ENCODE measurements at regions not wholly inside any gene's neighbourhood (a gene's known extent, or its start where the extent isn't known, plus 50 kb on each side); places are given as distances from the start of the nearest gene placed in this dataset.

DNA sequence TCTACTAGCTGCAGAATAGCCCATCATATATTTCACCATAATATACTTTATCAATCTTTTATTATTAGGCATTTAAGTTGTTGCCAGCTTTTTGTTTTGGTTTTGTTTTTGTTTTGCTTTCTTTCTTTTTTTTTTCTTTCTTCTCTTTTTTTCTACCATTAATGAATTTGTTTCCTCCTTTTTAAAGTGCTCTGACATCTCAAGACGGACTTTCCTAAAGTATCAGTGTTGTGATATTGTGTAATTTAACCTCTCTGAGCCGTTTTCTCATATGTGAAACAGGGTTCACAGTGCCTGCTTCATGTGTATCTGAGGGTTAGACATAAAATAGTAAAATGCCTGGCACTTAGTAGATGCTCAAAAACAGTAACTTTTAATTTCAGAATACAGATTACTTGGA, 109.5 kb upstream of the IL12A start:
- no peak for DNase-seq (ENCODE audit: low read depth in 2 of 2)
- no peak overlapping the region for H3K9ac ChIP-seq (ENCODE audit: insufficient read depth, low read length)
- H3K79me2 ChIP-seq (ENCODE audit: control insufficient read depth, insufficient read depth, low read length) = peaks cover 26% of the 10 kb centered on the region
- peaks cover 23% of the 10 kb centered on the region for H3K4me1 ChIP-seq (ENCODE audit: control insufficient read depth, extremely low read depth, insufficient read depth, low read length)
- H3K36me3 ChIP-seq (ENCODE audit: control insufficient read depth, insufficient read depth, low read length) = no peaks in the 10 kb centered on the region
- TF ChIP-seq, protein P1, sequence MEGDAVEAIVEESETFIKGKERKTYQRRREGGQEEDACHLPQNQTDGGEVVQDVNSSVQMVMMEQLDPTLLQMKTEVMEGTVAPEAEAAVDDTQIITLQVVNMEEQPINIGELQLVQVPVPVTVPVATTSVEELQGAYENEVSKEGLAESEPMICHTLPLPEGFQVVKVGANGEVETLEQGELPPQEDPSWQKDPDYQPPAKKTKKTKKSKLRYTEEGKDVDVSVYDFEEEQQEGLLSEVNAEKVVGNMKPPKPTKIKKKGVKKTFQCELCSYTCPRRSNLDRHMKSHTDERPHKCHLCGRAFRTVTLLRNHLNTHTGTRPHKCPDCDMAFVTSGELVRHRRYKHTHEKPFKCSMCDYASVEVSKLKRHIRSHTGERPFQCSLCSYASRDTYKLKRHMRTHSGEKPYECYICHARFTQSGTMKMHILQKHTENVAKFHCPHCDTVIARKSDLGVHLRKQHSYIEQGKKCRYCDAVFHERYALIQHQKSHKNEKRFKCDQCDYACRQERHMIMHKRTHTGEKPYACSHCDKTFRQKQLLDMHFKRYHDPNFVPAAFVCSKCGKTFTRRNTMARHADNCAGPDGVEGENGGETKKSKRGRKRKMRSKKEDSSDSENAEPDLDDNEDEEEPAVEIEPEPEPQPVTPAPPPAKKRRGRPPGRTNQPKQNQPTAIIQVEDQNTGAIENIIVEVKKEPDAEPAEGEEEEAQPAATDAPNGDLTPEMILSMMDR (conservative IDR thresholded peaks at IDR 0.05 in 1 of 2, IDR thresholded peaks at IDR 0.05 in 1 of 2; ENCODE audit: low read depth in 1 of 2, low read length in 2 of 2) = no peak
- TF ChIP-seq EZH2 (IDR thresholded peaks at IDR 0.05; ENCODE audit: low read length, missing control alignments) = no peak
- H3K9me3 ChIP-seq (ENCODE audit: control insufficient read depth, insufficient read depth, low read depth, low read length) = no peaks in the 10 kb centered on the region
- H3K4me3 ChIP-seq (replicated peaks in 1 of 4; ENCODE audit: control extremely low read depth in 1 of 4, insufficient read depth in 1 of 4, low read depth in 3 of 4, low read length in 4 of 4) = no peak overlapping the region
- H3K4me2 ChIP-seq (ENCODE audit: extremely low read depth, insufficient read depth, low read length) = peak overlapping the region; percentile 10
- H2AFZ ChIP-seq (ENCODE audit: low read length) = no peak overlapping the region
- no peak overlapping the region for H3K27ac ChIP-seq (ENCODE audit: insufficient read depth, low read length)
- no peaks in the 10 kb centered on the region for H3K27me3 ChIP-seq (ENCODE audit: control insufficient read depth, insufficient read depth, low read length)
- no peaks in the 10 kb centered on the region for H4K20me1 ChIP-seq (ENCODE audit: control insufficient read depth, extremely low read depth, insufficient read depth, low read length)

DNA sequence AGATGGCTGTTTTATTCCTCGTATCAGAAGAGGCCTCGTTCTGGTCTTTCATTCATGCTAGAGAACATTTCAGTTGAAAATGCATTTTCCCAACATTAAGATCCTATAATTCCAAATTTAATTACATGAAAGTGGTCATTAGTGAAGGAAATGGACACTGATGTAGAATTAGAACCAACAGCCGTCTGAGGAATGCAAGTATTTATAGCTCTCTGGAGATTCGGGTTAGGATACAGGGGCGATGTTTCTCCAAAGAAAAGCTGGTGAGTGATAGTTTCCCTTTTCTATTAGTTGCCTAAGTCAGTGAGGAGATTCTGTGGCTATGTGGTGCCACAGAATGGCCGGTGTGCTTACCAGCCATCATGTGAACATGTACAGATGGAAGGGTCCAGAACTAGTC, 109.0 kb upstream of the IL12A start:
- no peak overlapping the region for H3K27ac ChIP-seq (ENCODE audit: insufficient read depth, low read length)
- H3K9ac ChIP-seq (ENCODE audit: insufficient read depth, low read length) = no peak overlapping the region
- TF ChIP-seq, protein P1 (conservative IDR thresholded peaks at IDR 0.05 in 1 of 2, IDR thresholded peaks at IDR 0.05 in 1 of 2; ENCODE audit: low read depth in 1 of 2, low read length in 2 of 2) = no peak
- TF ChIP-seq EZH2 (IDR thresholded peaks at IDR 0.05; ENCODE audit: low read length, missing control alignments) = no peak
- H3K9me3 ChIP-seq (ENCODE audit: control insufficient read depth, insufficient read depth, low read depth, low read length) = no peaks in the 10 kb centered on the region
- no peak for DNase-seq (ENCODE audit: low read depth in 2 of 2)
- H3K4me3 ChIP-seq (replicated peaks in 1 of 4; ENCODE audit: control extremely low read depth in 1 of 4, insufficient read depth in 1 of 4, low read depth in 3 of 4, low read length in 4 of 4) = no peak overlapping the region
- no peaks in the 10 kb centered on the region for H4K20me1 ChIP-seq (ENCODE audit: control insufficient read depth, extremely low read depth, insufficient read depth, low read length)
- H2AFZ ChIP-seq (ENCODE audit: low read length) = no peak overlapping the region
- H3K4me2 ChIP-seq (ENCODE audit: extremely low read depth, insufficient read depth, low read length) = peak overlapping the region; percentile 48
- no peaks in the 10 kb centered on the region for H3K27me3 ChIP-seq (ENCODE audit: control insufficient read depth, insufficient read depth, low read length)
- no peaks in the 10 kb centered on the region for H3K36me3 ChIP-seq (ENCODE audit: control insufficient read depth, insufficient read depth, low read length)
- peaks cover 25% of the 10 kb centered on the region for H3K79me2 ChIP-seq (ENCODE audit: control insufficient read depth, insufficient read depth, low read length)
- H3K4me1 ChIP-seq (ENCODE audit: control insufficient read depth, extremely low read depth, insufficient read depth, low read length) = peaks cover 20% of the 10 kb centered on the region

DNA sequence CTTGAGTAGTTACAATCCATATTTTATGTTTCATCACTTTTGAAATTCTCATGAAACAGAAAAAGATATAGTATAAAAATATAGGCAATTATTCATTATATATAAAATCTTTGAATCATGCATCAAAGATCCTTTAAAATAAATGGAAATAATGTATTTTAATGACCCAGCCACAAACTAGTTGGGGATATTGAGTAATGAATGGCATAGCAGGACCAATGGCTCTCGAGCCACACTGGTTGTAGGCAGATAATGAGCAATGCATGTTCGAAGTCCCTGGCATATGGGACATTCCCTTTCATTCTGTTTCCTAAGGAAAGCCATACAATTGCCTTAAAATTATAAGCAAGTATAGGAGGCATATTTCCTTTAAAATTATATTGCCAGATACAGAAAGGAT, 107.4 kb upstream of the IL12A start:
- Histone ChIP-seq H2AFZ (ENCODE audit: low read length) (no peak overlapping the region), H3K36me3 (ENCODE audit: control insufficient read depth, insufficient read depth, low read length) (no peaks in the 10 kb centered on the region), H3K4me1 (ENCODE audit: control insufficient read depth, extremely low read depth, insufficient read depth, low read length) (peaks cover 20% of the 10 kb centered on the region), H3K27me3 (ENCODE audit: control insufficient read depth, insufficient read depth, low read length) (no peaks in the 10 kb centered on the region), H3K9ac (ENCODE audit: insufficient read depth, low read length) (no peak overlapping the region), H4K20me1 (ENCODE audit: control insufficient read depth, extremely low read depth, insufficient read depth, low read length) (no peaks in the 10 kb centered on the region), H3K9me3 (ENCODE audit: control insufficient read depth, insufficient read depth, low read depth, low read length) (no peaks in the 10 kb centered on the region), H3K27ac (ENCODE audit: insufficient read depth, low read length) (no peak overlapping the region), H3K79me2 (ENCODE audit: control insufficient read depth, insufficient read depth, low read length) (peaks cover 22% of the 10 kb centered on the region), H3K4me3 (replicated peaks in 1 of 4; ENCODE audit: control extremely low read depth in 1 of 4, insufficient read depth in 1 of 4, low read depth in 3 of 4, low read length in 4 of 4) (no peak overlapping the region), H3K4me2 (ENCODE audit: extremely low read depth, insufficient read depth, low read length) (no peak overlapping the region)
- no peak for TF ChIP-seq EZH2 (IDR thresholded peaks at IDR 0.05; ENCODE audit: low read length, missing control alignments)
- TF ChIP-seq, protein P1 (conservative IDR thresholded peaks at IDR 0.05 in 1 of 2, IDR thresholded peaks at IDR 0.05 in 1 of 2; ENCODE audit: low read depth in 1 of 2, low read length in 2 of 2) = no peak
- no peak for DNase-seq (ENCODE audit: low read depth in 2 of 2)
